LoVo (cell line): ENCODE measurements at regions not wholly inside any gene's neighbourhood (a gene's known extent, or its start where the extent isn't known, plus 50 kb on each side); places are given as distances from the start of the nearest gene placed in this dataset.

Experiments used
- DNase-seq: peaks from one replicate; pipeline ENCODE4 v3.0.0-alpha.2; 2016; ENCODE audit warnings: low spot score

GRCh38 chr1:101290922-101291561, 54.2 kb downstream of the S1PR1 start:
- no peak for DNase-seq

- DNase-seq, result peak; percentile 34
Observed at GRCh38 chr1:101291562-101292380, 55.0 kb downstream of the S1PR1 start.

- DNase-seq, result no peak
Observed at GRCh38 chr1:101293461-101294051, 56.7 kb downstream of the S1PR1 start.

- peak; percentile 83 for DNase-seq
Observed at GRCh38 chr1:101295209-101295608, 58.4 kb downstream of the S1PR1 start.

GRCh38 chr1:101298663-101299062, 61.8 kb downstream of the S1PR1 start:
- no peak for DNase-seq

GRCh38 chr1:101299141-101299540, 62.3 kb downstream of the S1PR1 start:
- DNase-seq, result no peak

GRCh38 chr1:101299710-101300109, 62.9 kb downstream of the S1PR1 start:
- DNase-seq, result no peak

GRCh38 chr1:101300916-101301315, 64.1 kb downstream of the S1PR1 start:
- DNase-seq, result no peak

GRCh38 chr1:101301446-101302057, 64.7 kb downstream of the S1PR1 start:
- no peak for DNase-seq

- no peak for DNase-seq
Observed at GRCh38 chr1:101302831-101303511, 66.2 kb downstream of the S1PR1 start.

- DNase-seq, result no peak
Observed at GRCh38 chr1:101307985-101308689, 71.3 kb downstream of the S1PR1 start.

- DNase-seq, result no peak
Observed at GRCh38 chr1:101308935-101309333, 72.1 kb downstream of the S1PR1 start.

- DNase-seq, result peak; percentile 57
Observed at GRCh38 chr1:101309334-101310311, 72.8 kb downstream of the S1PR1 start.

- DNase-seq, result no peak
Observed at GRCh38 chr1:101310506-101310905, 73.7 kb downstream of the S1PR1 start.

- no peak for DNase-seq
Observed at GRCh38 chr1:101311146-101311920, 74.5 kb downstream of the S1PR1 start.

GRCh38 chr1:101312147-101312546, 75.3 kb downstream of the S1PR1 start:
- DNase-seq, result no peak

- DNase-seq, result no peak
Observed at GRCh38 chr1:101313356-101313755, 76.5 kb downstream of the S1PR1 start.

GRCh38 chr1:101314244-101314643, 77.4 kb downstream of the S1PR1 start:
- peak; percentile 31 for DNase-seq

- no peak for DNase-seq
Observed at GRCh38 chr1:101316256-101316655, 79.4 kb downstream of the S1PR1 start.
